BLaER1 (cell line): ENCODE measurements at regions not wholly inside any gene's neighbourhood (a gene's known extent, or its start where the extent isn't known, plus 50 kb on each side); places are given as distances from the start of the nearest gene placed in this dataset.
"Not testable (repeated sequence)": the region's sequence is repeated elsewhere in the genome, so short reads cannot be mapped to it uniquely, and the experiment has no call there.

Experiments
- H3K27ac ChIP-seq: shearing (Covaris generic); formaldehyde crosslinking; 2 replicates; pipeline ENCODE4 v1.8.1; 2022
- H3K27me3 ChIP-seq: shearing (Covaris generic); formaldehyde crosslinking; 2 replicates; pipeline ENCODE4 v1.8.1; 2022
- H3K36me3 ChIP-seq: shearing (Covaris generic); formaldehyde crosslinking; 2 replicates; pipeline ENCODE4 v1.8.1; 2022
- H3K4me1 ChIP-seq: shearing (Covaris generic); formaldehyde crosslinking; 2 replicates; pipeline ENCODE4 v1.8.1; 2022
- H3K4me2 ChIP-seq: shearing (Covaris generic); formaldehyde crosslinking; 2 replicates; pipeline ENCODE4 v1.8.1; 2022
- H3K4me3 ChIP-seq: shearing (Covaris generic); formaldehyde crosslinking; 2 replicates; pipeline ENCODE4 v1.8.1; 2022
- H3K9ac ChIP-seq: shearing (Covaris generic); formaldehyde crosslinking; 2 replicates; pipeline ENCODE4 v1.8.1; 2022
- H3K9me3 ChIP-seq: shearing (Covaris generic); formaldehyde crosslinking; 2 replicates; pipeline ENCODE4 v1.8.1; 2022
- H4K20me1 ChIP-seq: shearing (Covaris generic); formaldehyde crosslinking; 2 replicates; pipeline ENCODE4 v1.8.1; 2022
- Cebpa-rat ChIP-seq: shearing (Covaris generic); IDR thresholded peaks from 2 replicates; pipeline ENCODE4 v1.8.1; 2022

DNA sequence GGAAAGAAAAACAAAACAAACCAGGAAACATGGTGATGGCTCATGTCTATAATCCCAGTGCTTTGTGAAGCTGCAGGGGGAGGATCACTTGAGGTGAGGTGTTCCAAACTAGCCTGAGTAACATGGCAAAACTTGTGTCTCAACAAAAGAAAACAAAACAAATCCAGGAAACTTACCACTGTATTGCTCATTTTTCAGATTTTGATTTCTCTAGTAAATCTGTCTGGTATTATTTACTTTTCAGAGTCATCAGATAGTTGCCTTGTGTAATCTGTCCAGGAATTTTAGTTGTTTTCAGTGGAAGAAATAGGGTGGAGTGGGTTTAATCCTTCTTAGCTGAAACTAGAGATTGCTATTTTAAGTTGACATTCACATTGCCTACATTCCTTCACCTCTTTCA, 91.8 kb upstream of the ALCAM start:
- TF ChIP-seq Cebpa-rat = no peak
- H3K9ac ChIP-seq = no peak overlapping the region
- H3K4me2 ChIP-seq = no peak overlapping the region
- no peaks in the 10 kb centered on the region for H3K36me3 ChIP-seq
- no peak overlapping the region for H3K27ac ChIP-seq
- no peak overlapping the region for H3K4me3 ChIP-seq
- H3K4me1 ChIP-seq = no peaks in the 10 kb centered on the region
- no peaks in the 10 kb centered on the region for H3K27me3 ChIP-seq
- no peaks in the 10 kb centered on the region for H4K20me1 ChIP-seq
- H3K9me3 ChIP-seq = no peaks in the 10 kb centered on the region

DNA sequence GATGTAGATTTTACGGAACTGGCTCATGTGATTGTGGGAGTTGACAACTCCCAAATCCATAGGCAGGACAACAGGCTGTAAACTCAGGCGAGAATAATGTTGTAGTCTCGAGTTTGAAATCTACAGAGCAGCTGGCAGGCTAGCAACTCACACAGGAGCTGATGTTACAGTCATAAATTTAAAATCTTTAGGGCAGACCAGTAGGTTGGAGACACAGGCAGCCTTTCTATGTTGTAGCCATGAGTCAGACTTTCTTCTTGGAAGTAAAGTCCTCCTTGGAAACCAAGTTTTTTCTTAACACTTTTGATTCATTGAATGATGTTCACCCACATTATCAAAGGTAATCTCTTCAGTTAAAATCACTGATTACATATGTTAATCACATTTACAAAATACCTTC, 89.1 kb upstream of the ALCAM start:
- TF ChIP-seq Cebpa-rat = no peak
- no peaks in the 10 kb centered on the region for H3K9me3 ChIP-seq
- no peaks in the 10 kb centered on the region for H3K36me3 ChIP-seq
- no peaks in the 10 kb centered on the region for H3K27me3 ChIP-seq
- no peak overlapping the region for H3K4me3 ChIP-seq
- H3K27ac ChIP-seq = no peak overlapping the region
- no peak overlapping the region for H3K9ac ChIP-seq
- H3K4me1 ChIP-seq = no peaks in the 10 kb centered on the region
- H3K4me2 ChIP-seq = no peak overlapping the region
- H4K20me1 ChIP-seq = no peaks in the 10 kb centered on the region

- Histone ChIP-seq H3K36me3 (no peaks in the 10 kb centered on the region), H3K9ac (no peak overlapping the region), H3K4me3 (no peak overlapping the region), H4K20me1 (no peaks in the 10 kb centered on the region), H3K9me3 (no peaks in the 10 kb centered on the region), H3K27me3 (no peaks in the 10 kb centered on the region), H3K27ac (no peak overlapping the region), H3K4me2 (no peak overlapping the region), H3K4me1 (no peaks in the 10 kb centered on the region)
- TF ChIP-seq Cebpa-rat = no peak
Observed at GRCh38 chr3:105278688-105279087, 88.0 kb upstream of the ALCAM start.

DNA sequence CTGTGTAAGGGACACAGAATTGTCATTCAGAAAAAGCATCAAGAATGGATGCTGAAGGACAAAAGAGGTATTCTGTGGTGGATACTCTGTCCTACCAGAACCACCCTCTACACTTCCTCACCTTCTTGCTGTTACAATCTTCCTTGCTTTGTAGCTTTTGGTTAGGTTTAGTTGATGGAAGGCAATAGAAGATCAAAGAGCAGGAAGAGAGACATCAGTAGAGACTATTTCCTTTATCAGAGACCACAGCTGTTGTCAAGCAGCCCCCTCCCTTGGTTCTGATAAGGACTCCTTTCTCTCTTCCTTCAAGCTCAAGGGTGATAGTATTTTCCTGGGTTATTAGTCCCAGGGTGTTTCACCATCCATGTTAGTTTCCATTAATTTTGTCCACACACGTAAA, 84.7 kb upstream of the ALCAM start:
- H3K27ac ChIP-seq = no peak overlapping the region
- no peaks in the 10 kb centered on the region for H3K9me3 ChIP-seq
- no peaks in the 10 kb centered on the region for H3K4me1 ChIP-seq
- H3K36me3 ChIP-seq = no peaks in the 10 kb centered on the region
- no peak overlapping the region for H3K4me3 ChIP-seq
- no peaks in the 10 kb centered on the region for H3K27me3 ChIP-seq
- TF ChIP-seq Cebpa-rat = no peak
- no peak overlapping the region for H3K4me2 ChIP-seq
- no peak overlapping the region for H3K9ac ChIP-seq
- no peaks in the 10 kb centered on the region for H4K20me1 ChIP-seq

GRCh38 chr3:105284876-105285275, 81.8 kb upstream of the ALCAM start:
- H3K27me3 ChIP-seq = no peaks in the 10 kb centered on the region
- no peak overlapping the region for H3K27ac ChIP-seq
- H3K9me3 ChIP-seq = no peaks in the 10 kb centered on the region
- H3K4me2 ChIP-seq = no peak overlapping the region
- no peak overlapping the region for H3K9ac ChIP-seq
- TF ChIP-seq Cebpa-rat = no peak
- H4K20me1 ChIP-seq = no peaks in the 10 kb centered on the region
- H3K4me3 ChIP-seq = no peak overlapping the region
- no peaks in the 10 kb centered on the region for H3K36me3 ChIP-seq
- no peaks in the 10 kb centered on the region for H3K4me1 ChIP-seq

DNA sequence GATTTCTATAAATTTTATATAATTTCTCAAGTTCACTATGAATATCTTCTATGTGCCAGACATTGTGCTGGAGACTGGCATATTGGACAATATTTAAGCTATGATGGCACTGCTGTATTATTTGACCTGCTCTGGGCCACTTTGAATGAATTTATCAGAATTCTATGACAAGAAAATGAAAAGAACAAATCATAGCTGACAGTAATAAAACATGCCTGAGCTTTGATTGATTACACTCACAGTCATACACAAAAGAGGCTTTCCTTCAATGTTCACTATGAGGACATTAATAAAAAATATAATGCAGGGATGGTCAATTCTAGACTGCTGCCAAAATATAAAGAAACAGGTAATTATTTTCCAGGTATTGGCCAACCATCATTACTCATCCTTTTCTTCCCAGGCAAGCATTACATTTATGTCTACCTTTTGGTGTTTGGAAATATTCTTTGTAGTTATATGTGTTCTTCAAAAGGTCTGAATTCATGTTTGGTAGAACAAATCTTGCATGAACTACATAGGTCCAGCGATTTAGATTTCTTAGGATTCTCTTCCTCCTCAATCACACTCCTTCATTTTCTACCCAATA, 81.0 kb upstream of the ALCAM start:
- no peaks in the 10 kb centered on the region for H3K27me3 ChIP-seq
- no peaks in the 10 kb centered on the region for H4K20me1 ChIP-seq
- TF ChIP-seq Cebpa-rat = no peak
- no peaks in the 10 kb centered on the region for H3K36me3 ChIP-seq
- no peaks in the 10 kb centered on the region for H3K4me1 ChIP-seq
- no peak overlapping the region for H3K27ac ChIP-seq
- H3K4me2 ChIP-seq = no peak overlapping the region
- H3K9ac ChIP-seq = no peak overlapping the region
- H3K9me3 ChIP-seq = no peaks in the 10 kb centered on the region
- no peak overlapping the region for H3K4me3 ChIP-seq

DNA sequence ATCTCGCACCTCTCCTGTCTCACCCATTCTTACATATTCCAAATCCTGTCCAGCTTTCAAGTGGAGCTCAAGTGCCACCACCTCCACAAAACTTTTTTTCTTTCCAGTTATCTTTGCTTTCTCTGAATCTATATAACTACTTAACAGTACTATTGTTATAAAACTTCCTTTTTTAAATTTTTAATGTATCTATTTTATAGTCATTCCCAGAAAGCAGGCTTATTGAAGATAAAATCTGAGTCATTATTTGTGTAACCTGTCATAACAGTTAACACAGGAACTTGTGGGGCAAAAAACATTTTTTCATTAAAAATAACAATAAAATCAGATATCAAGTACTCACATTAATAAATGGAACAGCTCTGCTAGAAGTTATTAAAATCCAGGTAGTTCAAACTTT, 73.3 kb upstream of the ALCAM start:
- no peak overlapping the region for H3K9ac ChIP-seq
- no peak overlapping the region for H3K4me3 ChIP-seq
- H3K4me2 ChIP-seq = no peak overlapping the region
- no peaks in the 10 kb centered on the region for H3K27me3 ChIP-seq
- H3K36me3 ChIP-seq = no peaks in the 10 kb centered on the region
- H3K4me1 ChIP-seq = no peaks in the 10 kb centered on the region
- TF ChIP-seq Cebpa-rat = no peak
- 0 out of 2 replicates have a peak, but pooled peaks cover 5% of the 10 kb centered on the region for H3K9me3 ChIP-seq
- H4K20me1 ChIP-seq = no peaks in the 10 kb centered on the region
- no peak overlapping the region for H3K27ac ChIP-seq

- H3K27ac ChIP-seq, H3K9ac ChIP-seq, H4K20me1 ChIP-seq, H3K4me3 ChIP-seq, H3K4me2 ChIP-seq, H3K27me3 ChIP-seq, H3K9me3 ChIP-seq, H3K4me1 ChIP-seq, H3K36me3 ChIP-seq: not testable (repeated sequence)
Observed at GRCh38 chr3:105296182-105296822, 70.4 kb upstream of the ALCAM start.

GRCh38 chr3:105304487-105304886, 62.2 kb upstream of the ALCAM start:
- Histone ChIP-seq H3K36me3 (no peaks in the 10 kb centered on the region), H3K27me3 (no peaks in the 10 kb centered on the region)
- no peak for TF ChIP-seq Cebpa-rat

GRCh38 chr3:105315144-105315543, 51.6 kb upstream of the ALCAM start:
- H4K20me1 ChIP-seq = no peaks in the 10 kb centered on the region

More at GRCh38 chr3:105304487-105304886, 62.2 kb upstream of the ALCAM start:
- no peak overlapping the region for H3K27ac ChIP-seq
- peaks cover 5% of the 10 kb centered on the region; the same call in 1 of the 2 replicates for H3K9me3 ChIP-seq
- H4K20me1 ChIP-seq = no peaks in the 10 kb centered on the region
- H3K9ac ChIP-seq = no peak overlapping the region
- H3K4me2 ChIP-seq = no peak overlapping the region
- no peak overlapping the region for H3K4me3 ChIP-seq
- no peaks in the 10 kb centered on the region for H3K4me1 ChIP-seq

DNA sequence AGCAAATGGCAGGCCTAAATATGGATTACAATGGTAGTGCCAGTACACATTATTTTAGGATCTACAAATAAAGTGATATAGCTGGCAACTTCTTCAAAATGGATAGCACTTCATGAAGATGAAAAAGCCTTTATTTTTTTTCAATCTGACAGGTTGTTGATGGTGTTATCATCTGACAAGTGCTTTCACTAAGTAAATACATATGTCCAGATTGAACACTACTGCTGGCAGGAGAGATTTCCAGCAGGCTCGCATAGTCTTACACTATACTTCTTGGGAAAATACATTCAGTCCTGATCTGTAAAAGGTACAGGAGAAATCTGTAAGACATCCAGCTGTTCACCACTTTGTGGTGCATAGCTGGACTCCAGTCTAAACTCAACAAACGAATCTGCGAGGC, 50.9 kb upstream of the ALCAM start:
- Histone ChIP-seq H3K27ac (no peak overlapping the region), H4K20me1 (no peaks in the 10 kb centered on the region), H3K4me1 (no peaks in the 10 kb centered on the region), H3K4me2 (no peak overlapping the region), H3K9me3 (no peaks in the 10 kb centered on the region), H3K27me3 (no peaks in the 10 kb centered on the region), H3K4me3 (no peak overlapping the region), H3K36me3 (no peaks in the 10 kb centered on the region), H3K9ac (no peak overlapping the region)
- TF ChIP-seq Cebpa-rat = no peak

More at GRCh38 chr3:105315144-105315543, 51.6 kb upstream of the ALCAM start:
- no peak overlapping the region for H3K4me3 ChIP-seq
- no peak for TF ChIP-seq Cebpa-rat
- no peaks in the 10 kb centered on the region for H3K36me3 ChIP-seq
- H3K4me2 ChIP-seq = no peak overlapping the region
- H3K9me3 ChIP-seq = no peaks in the 10 kb centered on the region
- no peak overlapping the region for H3K9ac ChIP-seq
- no peaks in the 10 kb centered on the region for H3K4me1 ChIP-seq
- H3K27me3 ChIP-seq = no peaks in the 10 kb centered on the region
- no peak overlapping the region for H3K27ac ChIP-seq
